OCI-LY3 (cell line): ENCODE measurements at regions not wholly inside any gene's neighbourhood (a gene's known extent, or its start where the extent isn't known, plus 50 kb on each side); places are given as distances from the start of the nearest gene placed in this dataset.

Source experiments
- EZH2phosphoT487 ChIP-seq: fragments of 200-600 bp; shearing (Covaris generic); IDR thresholded peaks from 2 replicates; pipeline ENCODE4 v1.6.1; 2018; ENCODE audit warnings: antibody characterized with exemption, mixed run types, low read depth
- TF ChIP-seq, protein P1 (sequence below): fragments of 200-600, 300-600 bp; sonication (generic); IDR thresholded peaks from 2 replicates; pipeline ENCODE4 v1.5.1; 2014; ENCODE audit warnings: antibody characterized with exemption, low read length, low read depth

DNA sequence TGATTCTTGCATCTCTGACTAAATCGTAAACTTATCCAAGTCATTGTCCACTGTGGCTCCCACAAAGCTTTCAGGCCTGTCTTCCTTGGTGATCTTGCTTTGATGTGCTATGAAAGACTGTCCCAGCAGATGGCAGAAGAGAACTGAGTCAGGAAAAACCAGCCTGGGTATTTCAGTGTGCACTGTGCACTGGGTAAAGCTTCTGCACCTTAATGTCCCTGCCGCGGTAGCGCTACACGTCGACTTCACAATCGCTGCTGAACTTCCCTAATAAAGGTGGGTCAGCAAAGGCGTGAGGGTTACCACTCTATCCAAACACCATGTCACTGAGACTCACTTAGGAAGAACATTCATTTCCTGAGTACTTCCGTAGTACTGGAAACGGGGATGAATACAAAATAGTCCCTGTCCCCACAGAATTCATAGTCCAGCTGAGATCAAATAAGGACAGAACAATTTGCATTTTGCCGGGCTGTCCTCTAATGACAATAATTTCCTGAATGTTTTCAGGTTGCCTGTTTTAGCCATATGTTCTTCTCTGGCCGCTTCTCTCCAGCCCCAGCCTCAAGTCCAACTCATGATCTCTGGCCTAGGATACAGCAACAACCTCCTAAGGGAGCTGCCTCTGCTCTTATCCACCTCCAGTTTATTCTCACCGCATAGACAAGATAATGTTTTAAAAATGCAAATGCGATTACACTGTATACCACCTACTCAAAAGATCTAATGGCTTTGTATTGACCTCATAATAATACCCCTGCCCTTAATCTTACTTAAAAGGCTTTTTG, 83.6 kb upstream of the AKAP13 start:
- TF ChIP-seq, protein P1, sequence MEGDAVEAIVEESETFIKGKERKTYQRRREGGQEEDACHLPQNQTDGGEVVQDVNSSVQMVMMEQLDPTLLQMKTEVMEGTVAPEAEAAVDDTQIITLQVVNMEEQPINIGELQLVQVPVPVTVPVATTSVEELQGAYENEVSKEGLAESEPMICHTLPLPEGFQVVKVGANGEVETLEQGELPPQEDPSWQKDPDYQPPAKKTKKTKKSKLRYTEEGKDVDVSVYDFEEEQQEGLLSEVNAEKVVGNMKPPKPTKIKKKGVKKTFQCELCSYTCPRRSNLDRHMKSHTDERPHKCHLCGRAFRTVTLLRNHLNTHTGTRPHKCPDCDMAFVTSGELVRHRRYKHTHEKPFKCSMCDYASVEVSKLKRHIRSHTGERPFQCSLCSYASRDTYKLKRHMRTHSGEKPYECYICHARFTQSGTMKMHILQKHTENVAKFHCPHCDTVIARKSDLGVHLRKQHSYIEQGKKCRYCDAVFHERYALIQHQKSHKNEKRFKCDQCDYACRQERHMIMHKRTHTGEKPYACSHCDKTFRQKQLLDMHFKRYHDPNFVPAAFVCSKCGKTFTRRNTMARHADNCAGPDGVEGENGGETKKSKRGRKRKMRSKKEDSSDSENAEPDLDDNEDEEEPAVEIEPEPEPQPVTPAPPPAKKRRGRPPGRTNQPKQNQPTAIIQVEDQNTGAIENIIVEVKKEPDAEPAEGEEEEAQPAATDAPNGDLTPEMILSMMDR: peak; percentile 91
- TF ChIP-seq EZH2phosphoT487: no peak
